Left forelimb (tissue), 1 donor: ENCODE measurements at regions not wholly inside any gene's neighbourhood (a gene's known extent, or its start where the extent isn't known, plus 50 kb on each side); places are given as distances from the start of the nearest gene placed in this dataset.

Source experiments
- DNase-seq: peaks from one replicate; pipeline ENCODE4 v3.0.0-alpha.2; 2018; ENCODE audit warnings: low spot score

- no peak for DNase-seq
Measured at GRCh38 chr5:115402822-115403577, 106.5 kb upstream of the CCDC112 start.

GRCh38 chr5:115402092-115402491 lies 105.6 kb upstream of the CCDC112 start:
- no peak for DNase-seq

GRCh38 chr5:115398719-115399118 lies 102.3 kb upstream of the CCDC112 start:
- DNase-seq = no peak

GRCh38 chr5:115396688-115397087 lies 100.2 kb upstream of the CCDC112 start:
- DNase-seq = no peak

GRCh38 chr5:115396081-115396480 lies 99.6 kb upstream of the CCDC112 start:
- no peak for DNase-seq

GRCh38 chr5:115394531-115394930 lies 98.1 kb upstream of the CCDC112 start:
- no peak for DNase-seq

GRCh38 chr5:115393239-115393638 lies 96.8 kb upstream of the CCDC112 start:
- no peak for DNase-seq

- DNase-seq = no peak
Measured at GRCh38 chr5:115392611-115393010, 96.2 kb upstream of the CCDC112 start.

- no peak for DNase-seq
Measured at GRCh38 chr5:115391780-115392179, 95.3 kb upstream of the CCDC112 start.

GRCh38 chr5:115389799-115390382 lies 93.4 kb upstream of the CCDC112 start:
- no peak for DNase-seq

- no peak for DNase-seq
Measured at GRCh38 chr5:115389034-115389798, 92.8 kb upstream of the CCDC112 start.

- no peak for DNase-seq
Measured at GRCh38 chr5:115388240-115388639, 91.8 kb upstream of the CCDC112 start.

- DNase-seq = no peak
Measured at GRCh38 chr5:115387816-115388215, 91.4 kb upstream of the CCDC112 start.

GRCh38 chr5:115386657-115387056 lies 90.2 kb upstream of the CCDC112 start:
- DNase-seq = no peak

GRCh38 chr5:115384587-115385375 lies 88.3 kb upstream of the CCDC112 start:
- no peak for DNase-seq

GRCh38 chr5:115382989-115383388 lies 86.5 kb upstream of the CCDC112 start:
- DNase-seq = no peak

- DNase-seq = no peak
Measured at GRCh38 chr5:115381911-115382662, 85.6 kb upstream of the CCDC112 start.

- DNase-seq = no peak
Measured at GRCh38 chr5:115379622-115380344, 83.3 kb upstream of the CCDC112 start.

GRCh38 chr5:115378754-115379153 lies 82.3 kb upstream of the CCDC112 start:
- DNase-seq = no peak

- no peak for DNase-seq
Measured at GRCh38 chr5:115377468-115378217, 81.2 kb upstream of the CCDC112 start.
